K562 (cell line): ENCODE measurements at regions not wholly inside any gene's neighbourhood (a gene's known extent, or its start where the extent isn't known, plus 50 kb on each side); places are given as distances from the start of the nearest gene placed in this dataset.

Experiments
- ATAC-seq: fragments of 200-7000 bp; cut with Tn5 transposase; 3 replicates; pipeline ENCODE4 v1.9.1; 2020; ENCODE audit warnings: moderate library complexity
- BruUV-seq: library from RNA; stranded (reverse); fragments of 400-500 nt; replicated peaks from 2 replicates; lab custom pipeline; 2021; lab: Mats Ljungman, UMichigan
- CTCF ChIA-PET: fragments of 300-600 bp; formaldehyde crosslinking; extraction: SDS; loops from one replicate; lab custom pipeline; 2021; ENCODE audit warnings: low intra/inter-chr PET ratio; lab: Yijun Ruan, JAX
- POLR2A ChIA-PET: fragments of 300-600, 350-650 bp; sonication (Branson Sonifier 250); formaldehyde crosslinking; extraction: SDS; loops from one replicate; lab custom pipeline; 2021; ENCODE audit warnings: antibody characterized with exemption, inconsistent platforms; lab: Yijun Ruan, JAX
- DNase-seq, 4 experiments: peaks; one replicate each; pipeline versions ENCODE4 v3.0.0 to v3.0.0-alpha.2; 2011 to 2018; ENCODE audit warnings: low spot score in 3 of 4, mixed read lengths in 3 of 4; ENCODE audit errors: extremely low read depth in 1 of 4
- FAIRE-seq: peaks from 2 replicates; lab custom pipeline; 2011; peaks lifted over from hg19 to GRCh38; lab: Jason Lieb, UNC
- H2AFZ ChIP-seq: 2 replicates; pipeline ENCODE4 v1.6.0; 2011; ENCODE audit warnings: low read depth, low read length, control low read depth, inconsistent platforms
- H3K27ac ChIP-seq: fragments of 200-600 bp; 3 replicates; pipeline ENCODE4 v1.8.0; 2011; ENCODE audit warnings: low read depth, mild to moderate bottlenecking, control low read depth, inconsistent platforms, low read length, moderate library complexity, mixed read lengths; ENCODE audit errors: extremely low read depth
- H3K27me3 ChIP-seq, 2 experiments: fragments of 300-600 bp in 1 of 2; 2 replicates in 1 of 2; 3 replicates in 1 of 2; pipeline versions ENCODE4 v1.6.0 to v1.8.0; 2011; ENCODE audit warnings: inconsistent platforms in 2 of 2, low read length in 2 of 2, mild to moderate bottlenecking in 1 of 2, mixed read lengths in 1 of 2, moderate library complexity in 1 of 2; ENCODE audit not compliant: control insufficient read depth in 2 of 2, insufficient read depth in 2 of 2
- H3K36me3 ChIP-seq: fragments of 300-600 bp; 3 replicates; pipeline ENCODE4 v1.8.0; 2011; ENCODE audit warnings: mild to moderate bottlenecking, low read length, inconsistent platforms; ENCODE audit not compliant: control insufficient read depth, insufficient read depth
- H3K4me1 ChIP-seq, 2 experiments: fragments of 200-600 bp in 1 of 2; replicated peaks in 1 of 2; 2 replicates in 1 of 2; 3 replicates in 1 of 2; pipeline versions ENCODE4 v1.5.1 to v1.8.0; 2011; ENCODE audit warnings: inconsistent platforms in 2 of 2, low read length in 2 of 2, mild to moderate bottlenecking in 1 of 2, mixed read lengths in 1 of 2, moderate library complexity in 1 of 2; ENCODE audit not compliant: control insufficient read depth in 2 of 2, insufficient read depth in 2 of 2
- H3K4me2 ChIP-seq: 2 replicates; pipeline ENCODE4 v1.6.1; 2011; ENCODE audit warnings: low read length, control low read depth, inconsistent platforms, mixed read lengths; ENCODE audit not compliant: insufficient read depth
- H3K4me3 ChIP-seq: fragments of 200-600 bp; sonication (generic), shearing (Covaris generic); 2 replicates; pipeline ENCODE4 v1.5.1; 2016; ENCODE audit warnings: control low read depth, inconsistent platforms
- H3K79me2 ChIP-seq: fragments of 200-600 bp; 3 replicates; pipeline ENCODE4 v1.8.0; 2011; ENCODE audit warnings: low read length, inconsistent platforms; ENCODE audit not compliant: control insufficient read depth, insufficient read depth
- H3K9ac ChIP-seq, 2 experiments: 2 replicates each; pipeline versions ENCODE4 v1.6.0 to v1.6.1; 2011; ENCODE audit warnings: low read depth in 2 of 2, low read length in 2 of 2, control low read depth in 1 of 2, inconsistent platforms in 1 of 2, mild to moderate bottlenecking in 1 of 2, mixed read lengths in 1 of 2; ENCODE audit not compliant: insufficient read depth in 1 of 2
- H3K9me1 ChIP-seq: one replicate; pipeline ENCODE4 v1.6.0; 2011; ENCODE audit warnings: inconsistent platforms, mild to moderate bottlenecking, low read length, moderate library complexity; ENCODE audit not compliant: control insufficient read depth, insufficient read depth
- H3K9me3 ChIP-seq: replicated peaks from 2 replicates; pipeline ENCODE4 v1.5.1; 2011; ENCODE audit warnings: low read depth, low read length, inconsistent platforms; ENCODE audit not compliant: control insufficient read depth, insufficient read depth
- H4K20me1 ChIP-seq: replicated peaks from 2 replicates; pipeline ENCODE4 v1.6.1; 2011; ENCODE audit warnings: low read length, inconsistent platforms, mixed read lengths; ENCODE audit not compliant: control insufficient read depth, insufficient read depth
- NEUROD1 ChIP-seq: fragments of 150-350 bp; IDR thresholded peaks from 2 replicates; pipeline ENCODE4 v1.6.1; 2014; ENCODE audit warnings: borderline replicate concordance, low read length, low read depth; ENCODE audit not compliant: partially characterized antibody
- ZFP30 ChIP-seq: fragments of 250-450 bp; sonication (Bioruptor Pico); IDR thresholded peaks from 2 replicates; pipeline ENCODE4 v1.8.0; 2022; ENCODE audit warnings: moderate library complexity, mild to moderate bottlenecking, inconsistent platforms, borderline replicate concordance
- ZNF77 ChIP-seq: fragments of 250-450 bp; sonication (Bioruptor Pico); IDR thresholded peaks from 2 replicates; pipeline ENCODE4 v1.5.0; 2020
- WGBS: fragments of 100-300 bp; shearing (Covaris generic); methylation state at CpG from one replicate; pipeline ENCODE4 v1.1.6; 2016; ENCODE audit warnings: low coverage, mixed read lengths; ENCODE audit not compliant: insufficient coverage; ENCODE audit errors: missing lambda C conversion rate; 5-methylcytosine and 5-hydroxymethylcytosine counted together
- in situ Hi-C: fragments of 300-500 bp; cut with MboI; formaldehyde crosslinking; loops from 4 replicates; pipeline ENCODE4 v1.15.0; 2018; ENCODE audit warnings: inconsistent platforms, mixed read lengths
- intact Hi-C: fragments of 100-400 bp; cut with micrococcal nuclease; formaldehyde crosslinking; loops from 2 replicates; pipeline ENCODE4 v1.14.2; 2022

GRCh38 chr1:106254748-106255147, 801.7 kb upstream of the PRMT6 start:
- WGBS: 0% methylated on average over 1 of the region's 1 CpG
- in situ Hi-C loops: no loop called here
- no TSS peak for BruUV-seq
- ATAC-seq (no peak), DNase-seq (no peak), FAIRE-seq (no peak)
- no peaks in the 10 kb centered on the region for H3K36me3 ChIP-seq
- no peaks in the 10 kb centered on the region for H3K79me2 ChIP-seq
- POLR2A ChIA-PET: no interaction called here
- H3K4me1 ChIP-seq: no peaks in the 10 kb centered on the region
- no peaks in the 10 kb centered on the region for H3K9me1 ChIP-seq
- H2AFZ ChIP-seq: no peak overlapping the region
- H4K20me1 ChIP-seq: no peaks in the 10 kb centered on the region
- no peak overlapping the region for H3K4me3 ChIP-seq
- CTCF ChIA-PET: no interaction called here
- H3K27ac ChIP-seq: no peak overlapping the region
- H3K27me3 ChIP-seq: no peaks in the 10 kb centered on the region
- H3K9ac ChIP-seq: no peak overlapping the region
- TF ChIP-seq ZFP30 (no peak), ZNF77 (no peak)
- TF ChIP-seq, all 486 proteins: peak for 0
- no peak overlapping the region for H3K4me2 ChIP-seq
- intact Hi-C loops: no loop called here
- H3K9me3 ChIP-seq: no peaks in the 10 kb centered on the region

DNA sequence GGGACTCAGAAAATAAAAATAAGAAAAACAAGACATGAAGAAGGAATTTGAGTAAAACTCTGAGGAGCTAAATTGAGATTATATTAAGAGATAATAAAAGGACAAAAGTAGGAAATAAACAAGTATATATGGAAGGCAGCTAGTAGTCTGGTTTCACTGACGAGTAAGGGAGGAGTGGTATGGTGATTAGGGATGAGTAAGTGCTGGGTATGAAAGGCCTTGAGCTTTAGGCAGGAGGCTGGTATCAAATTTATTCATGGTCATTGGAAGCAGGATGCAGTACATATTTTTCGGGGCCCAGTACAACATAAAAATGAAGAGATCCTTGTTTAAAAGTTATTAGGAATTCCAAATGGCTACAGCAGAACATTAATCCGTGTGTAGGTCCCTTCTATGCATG, 789.7 kb upstream of the PRMT6 start:
- ATAC-seq (no peak), FAIRE-seq (no peak)
- H3K4me2 ChIP-seq: no peak overlapping the region
- H3K9me3 ChIP-seq: no peaks in the 10 kb centered on the region; the same call in 1 of the 2 replicates
- BruUV-seq: no TSS peak
- WGBS: 3% methylated on average over 3 of the region's 3 CpGs
- H4K20me1 ChIP-seq: no peaks in the 10 kb centered on the region
- in situ Hi-C loops: no loop called here
- H3K9ac ChIP-seq: no peak overlapping the region
- H3K79me2 ChIP-seq: no peaks in the 10 kb centered on the region
- no peaks in the 10 kb centered on the region for H3K36me3 ChIP-seq
- no peaks in the 10 kb centered on the region for H3K9me1 ChIP-seq
- TF ChIP-seq NEUROD1: no peak
- TF ChIP-seq, all 486 proteins: peak for 0
- H3K4me3 ChIP-seq: no peak overlapping the region
- ChIA-PET POLR2A (no interaction called here), CTCF (no interaction called here)
- intact Hi-C loops: no loop called here
- H3K27ac ChIP-seq: no peak overlapping the region
- DNase-seq: no peak
- H2AFZ ChIP-seq: no peak overlapping the region
- H3K27me3 ChIP-seq: no peaks in the 10 kb centered on the region
- no peaks in the 10 kb centered on the region for H3K4me1 ChIP-seq
